Endothelial cell of umbilical vein (primary cell): ENCODE measurements at regions not wholly inside any gene's neighbourhood (a gene's known extent, or its start where the extent isn't known, plus 50 kb on each side); places are given as distances from the start of the nearest gene placed in this dataset.

ENCODE experiments used
- EZH2 ChIP-seq: IDR thresholded peaks from 2 replicates; pipeline ENCODE4 v1.6.1; 2012; ENCODE audit warnings: borderline replicate concordance, low read depth, mild to moderate bottlenecking, moderate library complexity, low read length, inconsistent platforms; ENCODE audit not compliant: severe bottlenecking
- POLR2AphosphoS5 ChIP-seq: IDR thresholded peaks from 2 replicates; pipeline ENCODE4 v1.6.1; 2012; ENCODE audit warnings: low read depth, mild to moderate bottlenecking, control low read depth, low read length, moderate library complexity; ENCODE audit not compliant: insufficient read depth
- TF ChIP-seq, protein P1 (sequence below), 2 donors: IDR thresholded peaks; 1 replicate in 1 of 2; 2 replicates in 1 of 2; pipeline ENCODE4 v1.5.1; 2011; ENCODE audit warnings: low read length in 2 of 2, mild to moderate bottlenecking in 2 of 2, moderate library complexity in 2 of 2, control low read depth in 1 of 2, inconsistent platforms in 1 of 2, low read depth in 1 of 2; ENCODE audit not compliant: insufficient read depth in 1 of 2; ENCODE audit errors: extremely low read depth in 1 of 2
- TF ChIP-seq, protein P2 (sequence below): IDR thresholded peaks from 2 replicates; pipeline ENCODE4 v1.6.1; 2011; ENCODE audit not compliant: insufficient read depth, insufficient read length

DNA sequence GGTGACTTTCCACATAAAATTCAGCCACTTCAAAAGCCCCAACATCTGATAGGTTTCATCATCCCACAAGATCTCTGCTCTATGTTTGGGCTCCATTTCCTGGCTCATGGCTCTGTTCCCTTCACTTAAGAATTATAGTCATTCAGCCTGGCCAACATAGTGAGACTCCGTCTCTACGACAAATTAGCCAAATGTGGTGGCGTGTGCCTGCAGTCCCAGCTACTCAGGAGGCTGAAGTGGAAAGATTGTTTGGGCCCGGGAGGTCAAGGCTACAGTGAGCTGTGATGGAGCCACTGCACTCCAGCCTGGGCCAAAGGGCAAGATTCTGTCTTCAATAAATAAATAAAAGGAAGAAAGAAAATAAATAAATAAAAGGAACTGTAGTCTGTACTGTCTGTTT is 57.9 kb upstream of the CTSV start:
- no peak for TF ChIP-seq EZH2
- TF ChIP-seq, protein P1, sequence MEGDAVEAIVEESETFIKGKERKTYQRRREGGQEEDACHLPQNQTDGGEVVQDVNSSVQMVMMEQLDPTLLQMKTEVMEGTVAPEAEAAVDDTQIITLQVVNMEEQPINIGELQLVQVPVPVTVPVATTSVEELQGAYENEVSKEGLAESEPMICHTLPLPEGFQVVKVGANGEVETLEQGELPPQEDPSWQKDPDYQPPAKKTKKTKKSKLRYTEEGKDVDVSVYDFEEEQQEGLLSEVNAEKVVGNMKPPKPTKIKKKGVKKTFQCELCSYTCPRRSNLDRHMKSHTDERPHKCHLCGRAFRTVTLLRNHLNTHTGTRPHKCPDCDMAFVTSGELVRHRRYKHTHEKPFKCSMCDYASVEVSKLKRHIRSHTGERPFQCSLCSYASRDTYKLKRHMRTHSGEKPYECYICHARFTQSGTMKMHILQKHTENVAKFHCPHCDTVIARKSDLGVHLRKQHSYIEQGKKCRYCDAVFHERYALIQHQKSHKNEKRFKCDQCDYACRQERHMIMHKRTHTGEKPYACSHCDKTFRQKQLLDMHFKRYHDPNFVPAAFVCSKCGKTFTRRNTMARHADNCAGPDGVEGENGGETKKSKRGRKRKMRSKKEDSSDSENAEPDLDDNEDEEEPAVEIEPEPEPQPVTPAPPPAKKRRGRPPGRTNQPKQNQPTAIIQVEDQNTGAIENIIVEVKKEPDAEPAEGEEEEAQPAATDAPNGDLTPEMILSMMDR (IDR thresholded peaks at IDR 0.05; ENCODE audit: extremely low read depth in 1 of 2, insufficient read depth in 1 of 2, low read depth in 1 of 2, low read length in 2 of 2) = no peak
- no peak for TF ChIP-seq POLR2AphosphoS5
- TF ChIP-seq, protein P2, sequence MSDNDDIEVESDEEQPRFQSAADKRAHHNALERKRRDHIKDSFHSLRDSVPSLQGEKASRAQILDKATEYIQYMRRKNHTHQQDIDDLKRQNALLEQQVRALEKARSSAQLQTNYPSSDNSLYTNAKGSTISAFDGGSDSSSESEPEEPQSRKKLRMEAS = no peak
